ENCODE measurements at regions not wholly inside any gene's neighbourhood (a gene's known extent, or its start where the extent isn't known, plus 50 kb on each side); places are given as distances from the start of the nearest gene placed in this dataset.

DNA sequence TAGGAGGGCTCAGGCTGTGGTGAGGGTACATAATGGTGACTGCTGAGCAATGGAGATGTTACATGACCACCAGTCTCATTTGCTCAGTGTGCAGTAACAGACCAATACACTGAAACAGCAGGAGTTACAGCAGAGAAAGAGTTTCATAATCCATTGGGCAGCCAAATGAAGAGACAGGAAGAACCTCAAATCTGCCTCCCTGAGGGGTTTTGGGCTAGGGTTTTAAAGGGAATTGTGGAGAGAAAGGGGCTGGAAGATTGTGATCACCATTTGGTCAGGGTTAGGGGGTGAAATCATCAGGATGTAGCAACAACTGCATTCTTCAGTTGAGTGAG lies 838.3 kb downstream of the GRID1 start:
- TF ChIP-seq CTCF (IDR thresholded peaks at IDR 0.05) (no peak), EP300 (IDR thresholded peaks at IDR 0.05) (no peak), POLR2AphosphoS5 (IDR thresholded peaks at IDR 0.05) (no peak), POLR2A (IDR thresholded peaks at IDR 0.05) (no peak)

All from gastroesophageal sphincter (tissue), 3 donors.